Heart right ventricle (tissue), 16 donors: ENCODE measurements at regions not wholly inside any gene's neighbourhood (a gene's known extent, or its start where the extent isn't known, plus 50 kb on each side); places are given as distances from the start of the nearest gene placed in this dataset.
"Not testable (repeated sequence)": the region's sequence is repeated elsewhere in the genome, so short reads cannot be mapped to it uniquely, and the experiment has no call there.

ENCODE experiments used
- ATAC-seq, 8 donors: fragments of 200-7000 bp; cut with Tn5 transposase; one replicate each; pipeline ENCODE4 v1.9.1; 2020; ENCODE audit warnings: mild to moderate bottlenecking in 8 of 8, moderate library complexity in 8 of 8, moderate number of reproducible peaks in 1 of 8
- DNase-seq, 2 donors: peaks; one replicate each; pipeline ENCODE4 v3.0.0-alpha.2; 2020
- H3K27ac ChIP-seq, 10 donors: fragments of 200-600 bp; sonication (generic) in 2 of 10; one replicate each; pipeline versions ENCODE4 v1.5.0 to v1.8.0; 2020 to 2022; ENCODE audit warnings: mild to moderate bottlenecking in 3 of 10
- H3K27me3 ChIP-seq, 7 donors: fragments of 200-600 bp; one replicate each; pipeline ENCODE4 v1.8.0; 2021 to 2022; ENCODE audit warnings: mild to moderate bottlenecking in 2 of 7
- H3K36me3 ChIP-seq, 9 donors: fragments of 200-600 bp; sonication (generic) in 1 of 9; one replicate each; pipeline versions ENCODE4 v1.5.0 to v1.8.0; 2020 to 2022; ENCODE audit warnings: mild to moderate bottlenecking in 2 of 9
- H3K4me1 ChIP-seq, 9 donors: fragments of 200-600 bp; sonication (generic) in 1 of 9; one replicate each; pipeline versions ENCODE4 v1.5.0 to v1.8.0; 2020 to 2022; ENCODE audit warnings: mild to moderate bottlenecking in 4 of 9
- H3K4me3 ChIP-seq, 10 donors: fragments of 200-600 bp; sonication (generic) in 2 of 10; one replicate each; pipeline versions ENCODE4 v1.5.0 to v1.8.0; 2020 to 2022; ENCODE audit warnings: mild to moderate bottlenecking in 7 of 10, moderate library complexity in 2 of 10
- H3K9me3 ChIP-seq, 11 donors: fragments of 200-600 bp in 10 of 11; sonication (generic) in 2 of 11; one replicate each; pipeline versions ENCODE4 v1.5.0 to v1.8.0; 2013 to 2022; ENCODE audit warnings: mild to moderate bottlenecking in 2 of 11, control low read depth in 1 of 11, moderate library complexity in 1 of 11
- WGBS, 2 donors: extraction: QIAGEN DNeasy Blood & Tissue Kit; methylation state at CpG; one replicate each; pipeline ENCODE4 v1.1.7; 2013; ENCODE audit warnings: inconsistent platforms in 1 of 2; 5-methylcytosine and 5-hydroxymethylcytosine counted together
- intact Hi-C, 10 donors: fragments of 100-400 bp; cut with DNase I; formaldehyde crosslinking; loops; one replicate each; pipeline versions ENCODE4 v1.11.1 to v1.14.2; 2022
- TF ChIP-seq, protein P1 (sequence below), 9 donors: fragments of 200-600 bp; sonication (generic) in 2 of 9; IDR thresholded peaks; one replicate each; pipeline versions ENCODE4 v1.5.0 to v1.8.0; 2021 to 2022; ENCODE audit warnings: antibody characterized with exemption in 9 of 9, mild to moderate bottlenecking in 5 of 9, moderate library complexity in 1 of 9
- donor health status: Arrhythmogenic right ventricular cardiomyopathy.
- donor health status: ischemic (EF 13 %, LVEDD 7.1; RV severe dilation, severe dysfunction).
- donor health status: healthy with polysubstance abuse.
- donor health status: DM: no; HTN: yes; CAD: no.
- donor health status: DM: no; HTN: no; CAD: no.
- donor health status: ischemic (EF 25% LVEDD 6.9; RV normal size, moderate dysfunction).
- donor health status: ischemic (EF 25% LVEDD 5.7; RV mildly dilated, moderate dysfunction).
- donor health status: healthy.
- donor health status: DM: yes; HTN: yes; CAD: no.
- donor health status: Ischemic cardiomyopathy.
- donor health status: ischemic (EF 35%, LVEDD 5.7; RV mildly dilated, moderate dysfunction).
- donor health status: nonischemic (EF 11% LVEDD 7.7; RV severe dilation, severe dysfunction).
- donor health status: DM: yes; HTN: yes; CAD: no.
- donor health status: PGD.
- donor health status: ischemic (EF 29% LVEDD 5.4; RV normal size, mild dysfunction).
- donor health status: nonischemic (EF 23%, LVEDD 6.1; RV moderate dilation, normal function).

DNA sequence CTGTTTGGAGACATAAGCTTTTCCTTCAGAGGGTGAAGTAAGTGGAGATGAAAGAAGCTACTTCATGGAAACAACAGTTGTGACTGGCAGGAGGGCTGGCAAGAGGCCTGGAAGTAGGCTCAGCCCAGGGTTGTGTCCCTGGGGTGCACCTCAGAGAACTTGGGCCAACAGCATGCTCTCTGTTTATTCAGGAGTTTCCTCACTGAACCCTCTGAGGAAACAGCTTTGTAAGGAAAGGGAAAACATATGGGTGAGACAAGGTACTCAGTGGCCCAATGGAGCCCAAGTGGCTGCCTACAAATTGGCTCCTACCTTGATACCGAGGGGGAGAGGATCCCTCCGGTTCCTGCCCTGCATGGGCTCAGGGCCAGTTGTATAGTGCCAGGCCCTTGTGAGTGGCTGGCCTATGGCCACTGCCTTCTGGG is 115.5 kb upstream of the ITGA6 start:
- intact Hi-C loops = no loop called here

DNA sequence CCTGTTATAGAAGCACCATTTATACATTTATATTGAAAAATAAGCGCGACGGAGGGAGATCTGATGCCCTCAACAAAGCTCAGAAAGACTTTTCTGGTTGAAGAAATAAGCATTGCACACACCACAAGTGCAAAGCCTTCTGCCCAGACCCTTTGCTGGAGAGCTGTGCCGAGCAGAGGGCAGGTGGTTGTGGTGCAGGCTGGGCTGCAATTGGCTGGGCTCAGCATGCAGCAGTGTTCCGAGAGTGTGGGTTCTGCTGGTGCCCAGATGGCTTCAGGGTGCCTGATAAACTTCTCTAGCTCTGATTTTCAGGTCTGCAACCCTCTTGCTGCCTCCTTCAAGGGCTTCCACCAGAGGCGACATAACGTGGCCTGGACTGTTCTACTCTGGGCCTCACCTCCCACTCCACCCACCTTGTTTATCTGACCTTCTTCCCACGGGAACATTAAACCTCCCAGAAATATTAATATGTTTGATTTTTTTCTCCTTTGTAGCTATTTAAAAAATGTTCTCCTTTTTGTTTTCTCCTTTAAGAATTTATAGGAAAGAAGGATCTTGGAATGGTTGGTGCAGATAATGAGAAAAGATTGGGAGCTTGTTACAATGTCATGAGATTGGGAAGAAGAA is 113.6 kb upstream of the ITGA6 start:
- TF ChIP-seq, protein P1, sequence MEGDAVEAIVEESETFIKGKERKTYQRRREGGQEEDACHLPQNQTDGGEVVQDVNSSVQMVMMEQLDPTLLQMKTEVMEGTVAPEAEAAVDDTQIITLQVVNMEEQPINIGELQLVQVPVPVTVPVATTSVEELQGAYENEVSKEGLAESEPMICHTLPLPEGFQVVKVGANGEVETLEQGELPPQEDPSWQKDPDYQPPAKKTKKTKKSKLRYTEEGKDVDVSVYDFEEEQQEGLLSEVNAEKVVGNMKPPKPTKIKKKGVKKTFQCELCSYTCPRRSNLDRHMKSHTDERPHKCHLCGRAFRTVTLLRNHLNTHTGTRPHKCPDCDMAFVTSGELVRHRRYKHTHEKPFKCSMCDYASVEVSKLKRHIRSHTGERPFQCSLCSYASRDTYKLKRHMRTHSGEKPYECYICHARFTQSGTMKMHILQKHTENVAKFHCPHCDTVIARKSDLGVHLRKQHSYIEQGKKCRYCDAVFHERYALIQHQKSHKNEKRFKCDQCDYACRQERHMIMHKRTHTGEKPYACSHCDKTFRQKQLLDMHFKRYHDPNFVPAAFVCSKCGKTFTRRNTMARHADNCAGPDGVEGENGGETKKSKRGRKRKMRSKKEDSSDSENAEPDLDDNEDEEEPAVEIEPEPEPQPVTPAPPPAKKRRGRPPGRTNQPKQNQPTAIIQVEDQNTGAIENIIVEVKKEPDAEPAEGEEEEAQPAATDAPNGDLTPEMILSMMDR (IDR thresholded peaks at IDR 0.05) = no peak
- intact Hi-C loops = no loop called here
- 65 to 72% methylated on average over 8 of the region's 8 CpGs for WGBS, 2 donors
- Histone ChIP-seq H3K36me3 (no peaks in the 10 kb centered on the region), H3K9me3 (no peaks in the 10 kb centered on the region), H3K27ac (no peak overlapping the region), H3K4me3 (no peak overlapping the region), H3K4me1 (peaks cover 0 to 30% (median 11%) of the 10 kb centered on the region in 9 donors), H3K27me3 (no peaks in the 10 kb centered on the region)
- ATAC-seq (no peak), DNase-seq (no peak)

More for the DNA sequence above, 115.5 kb upstream of the ITGA6 start:
- no peaks in the 10 kb centered on the region for H3K27me3 ChIP-seq
- WGBS, 2 donors = 63 to 64% methylated on average over 2 of the region's 2 CpGs
- peaks cover 0 to 46% (median 21%) of the 10 kb centered on the region in 9 donors for H3K4me1 ChIP-seq
- no peaks in the 10 kb centered on the region for H3K9me3 ChIP-seq
- TF ChIP-seq, protein P1 (IDR thresholded peaks at IDR 0.05) = no peak
- H3K36me3 ChIP-seq = no peaks in the 10 kb centered on the region
- peak; percentile 34 to 54 for DNase-seq
- H3K27ac ChIP-seq = peak overlapping the region in 8 of 10 donors; percentile 33 to 79 (median 48)
- peak; percentile 41 to 77 (median 64) for ATAC-seq
- H3K4me3 ChIP-seq = no peak overlapping the region

DNA sequence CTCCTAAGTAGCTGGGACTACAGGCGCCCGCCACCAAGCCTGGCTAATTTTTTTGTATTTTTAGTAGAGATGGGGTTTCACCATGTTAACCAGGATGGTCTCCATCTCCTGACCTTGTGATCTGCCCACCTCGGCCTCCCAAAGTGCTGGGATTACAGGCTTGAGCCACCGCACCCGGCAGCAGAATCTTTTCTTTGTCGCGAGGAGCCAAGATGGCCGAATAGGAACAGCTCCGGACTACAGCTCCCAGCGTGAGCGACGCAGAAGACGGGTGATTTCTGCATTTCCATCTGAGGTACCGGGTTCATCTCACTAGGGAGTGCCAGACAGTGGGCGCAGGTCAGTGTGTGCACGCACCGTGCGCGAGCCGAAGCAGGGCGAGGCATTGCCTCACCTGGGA is 112.3 kb upstream of the ITGA6 start:
- H3K9me3 ChIP-seq, H3K27me3 ChIP-seq, DNase-seq, H3K4me3 ChIP-seq, H3K27ac ChIP-seq, intact Hi-C loops, H3K36me3 ChIP-seq, ATAC-seq: not testable (repeated sequence)
- peaks cover 0 to 20% (median 9%) of the 10 kb centered on the region in 9 donors for H3K4me1 ChIP-seq
- 76 to 78% methylated on average over 9 to 10 of the region's 21 CpGs for WGBS, 2 donors

DNA sequence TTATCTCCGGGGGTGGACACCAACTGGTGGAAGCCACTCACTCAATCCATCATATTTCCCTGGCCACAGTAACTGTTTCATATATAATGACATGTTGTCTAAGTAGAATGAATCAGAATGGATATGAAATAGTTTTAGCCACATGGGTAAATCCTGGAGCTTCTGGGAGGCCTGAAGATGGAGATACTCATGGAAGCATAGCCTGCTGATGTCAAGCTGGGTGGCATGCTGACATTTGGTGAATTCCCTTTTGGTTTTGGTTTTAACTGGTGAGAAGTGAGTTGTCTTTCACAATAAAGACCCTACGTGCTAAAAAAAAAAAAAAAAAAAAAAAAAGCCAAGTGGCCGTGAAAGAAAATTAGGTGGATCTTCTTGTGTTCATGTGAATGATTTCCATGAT is 105.3 kb upstream of the ITGA6 start:
- Histone ChIP-seq H3K4me3 (no peak overlapping the region), H3K4me1 (peaks cover 0 to 12% (median 0%) of the 10 kb centered on the region in 9 donors), H3K36me3 (no peaks in the 10 kb centered on the region), H3K27ac (no peak overlapping the region), H3K27me3 (no peaks in the 10 kb centered on the region), H3K9me3 (peaks cover 0 to 2% (median 0%) of the 10 kb centered on the region in 11 donors)
- no peak for DNase-seq
- intact Hi-C loops = no loop called here
- 86 to 93% methylated on average over 3 of the region's 3 CpGs for WGBS, 2 donors
- ATAC-seq = no peak
- TF ChIP-seq, protein P1 (IDR thresholded peaks at IDR 0.05) = no peak

DNA sequence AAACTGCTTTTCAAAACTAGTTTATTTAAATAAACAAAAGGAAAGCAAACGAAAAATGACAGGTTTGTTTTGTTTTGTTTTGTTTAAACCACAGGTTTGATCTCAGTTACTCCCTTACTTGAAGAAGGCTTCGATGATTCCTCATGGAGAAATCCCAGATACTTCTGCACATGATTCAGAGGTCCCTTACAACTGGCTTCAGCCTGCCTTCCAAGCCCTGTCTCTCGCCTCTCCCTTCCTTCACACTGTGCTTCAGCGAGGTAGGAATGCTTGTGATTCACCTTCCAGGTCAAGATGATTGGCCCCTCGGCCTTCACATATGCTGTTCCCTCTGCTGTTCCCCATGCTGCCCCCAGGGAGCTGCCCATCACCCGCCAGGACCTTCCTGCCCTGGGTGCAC is 104.1 kb upstream of the ITGA6 start:
- H3K36me3 ChIP-seq = no peaks in the 10 kb centered on the region
- H3K4me3 ChIP-seq = no peak overlapping the region
- ATAC-seq (no peak), DNase-seq (no peak)
- H3K9me3 ChIP-seq = peaks cover 0 to 2% (median 0%) of the 10 kb centered on the region in 11 donors
- intact Hi-C loops = no loop called here
- 89 to 90% methylated on average over 6 of the region's 6 CpGs for WGBS, 2 donors
- H3K27me3 ChIP-seq = no peaks in the 10 kb centered on the region
- no peak overlapping the region for H3K27ac ChIP-seq
- peaks cover 0 to 12% (median 0%) of the 10 kb centered on the region in 9 donors for H3K4me1 ChIP-seq
- TF ChIP-seq, protein P1 (IDR thresholded peaks at IDR 0.05) = no peak
